ENCODE measurements at regions not wholly inside any gene's neighbourhood (a gene's known extent, or its start where the extent isn't known, plus 50 kb on each side); places are given as distances from the start of the nearest gene placed in this dataset.

DNA sequence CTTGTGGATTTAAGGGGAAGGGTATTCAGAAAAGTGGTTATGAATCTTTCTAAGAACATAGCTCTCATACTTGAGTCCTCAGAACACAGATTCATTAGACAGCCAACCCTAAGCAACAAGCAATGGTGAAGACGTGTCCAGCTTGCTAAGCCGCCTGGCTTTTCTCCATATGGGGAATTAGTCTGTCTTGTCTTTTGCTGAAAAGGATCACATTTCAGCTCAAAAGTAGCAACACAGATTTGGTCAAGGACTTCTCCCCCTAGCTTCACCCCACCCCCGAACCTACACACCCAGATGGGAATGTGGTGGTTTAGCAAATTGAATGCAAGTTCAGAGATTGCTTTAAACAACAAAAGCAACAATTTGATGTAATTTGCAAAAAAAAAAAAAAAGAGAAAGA, 103.3 kb upstream of the RASGEF1B start:
- DNase-seq = no peak

DNA sequence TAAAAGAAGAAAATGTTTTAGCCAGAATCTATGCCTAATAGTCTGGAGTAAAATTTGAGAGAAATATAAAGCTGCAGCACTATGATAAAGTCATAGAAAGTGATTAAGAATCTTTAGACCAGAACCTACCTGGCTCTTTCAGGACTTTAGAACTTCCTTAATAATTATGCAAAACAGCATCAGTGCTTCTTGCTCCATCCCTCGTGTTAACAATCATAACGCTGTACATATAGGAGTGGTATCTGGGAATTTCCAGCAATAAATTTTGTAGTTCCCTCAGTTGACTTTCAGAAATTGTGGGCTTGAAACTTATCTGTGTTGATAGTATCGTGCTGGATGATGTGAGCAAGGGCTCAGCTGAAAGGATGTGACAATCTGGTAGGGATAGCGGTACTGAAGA, 102.1 kb upstream of the RASGEF1B start:
- no peak for DNase-seq

DNA sequence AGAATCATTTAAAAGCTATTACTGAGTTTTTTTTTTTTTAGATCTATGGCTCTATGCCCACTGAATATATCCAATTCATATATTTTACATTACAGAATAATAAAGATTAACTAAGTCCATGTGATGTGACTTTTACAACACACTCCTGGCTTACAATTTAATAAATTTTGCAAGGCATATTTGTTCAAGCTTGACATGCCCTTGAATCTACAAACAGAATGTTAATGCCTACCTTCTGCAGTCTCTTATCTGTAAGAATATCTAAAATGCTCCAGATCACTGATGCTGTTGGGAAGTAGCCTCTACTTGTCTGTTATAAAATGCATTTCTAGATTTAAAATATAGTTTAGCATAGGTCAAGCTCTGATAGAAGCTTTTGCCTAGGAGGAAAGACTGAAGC, 100.7 kb upstream of the RASGEF1B start:
- DNase-seq = no peak

DNA sequence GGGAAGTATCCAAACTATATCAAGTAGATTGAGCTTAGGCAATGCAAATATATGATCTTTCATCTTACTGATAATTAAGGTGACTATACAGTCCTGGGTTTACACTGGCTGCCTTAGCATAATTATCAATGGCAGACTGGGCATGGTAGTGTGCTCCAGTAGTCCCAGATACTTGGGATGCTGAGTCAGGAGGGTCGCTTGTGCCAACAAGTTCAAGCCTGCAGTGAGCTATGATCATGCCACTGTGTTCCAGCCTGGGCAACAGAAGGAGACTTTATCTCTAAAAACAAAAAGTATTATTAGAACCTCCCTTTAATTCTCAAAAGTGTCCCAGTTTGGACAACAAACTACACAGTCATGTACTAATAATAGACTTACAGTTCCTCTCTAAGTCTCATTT, 99.4 kb upstream of the RASGEF1B start:
- no peak for DNase-seq

DNA sequence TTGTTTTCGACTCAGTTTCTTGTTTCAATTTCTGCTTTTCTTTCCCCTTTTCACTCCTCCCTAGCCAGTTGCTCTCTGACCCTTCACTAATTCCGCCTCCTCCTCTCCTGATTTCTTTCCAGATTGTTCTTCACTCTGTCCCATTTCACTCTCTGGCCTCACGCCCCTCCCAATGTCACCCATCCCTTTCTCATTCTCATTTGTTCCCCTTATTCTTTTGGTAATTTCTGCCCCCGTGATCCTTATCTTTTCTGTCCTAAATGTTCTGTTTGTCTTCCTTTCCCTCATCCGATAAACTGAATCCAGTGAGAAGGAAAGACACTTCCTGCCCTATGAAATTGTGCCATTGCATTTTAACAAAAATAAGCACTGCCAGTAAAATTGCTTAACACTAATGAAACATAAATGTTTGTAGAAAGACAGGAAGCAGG, 94.5 kb upstream of the RASGEF1B start:
- no peak for DNase-seq

DNA sequence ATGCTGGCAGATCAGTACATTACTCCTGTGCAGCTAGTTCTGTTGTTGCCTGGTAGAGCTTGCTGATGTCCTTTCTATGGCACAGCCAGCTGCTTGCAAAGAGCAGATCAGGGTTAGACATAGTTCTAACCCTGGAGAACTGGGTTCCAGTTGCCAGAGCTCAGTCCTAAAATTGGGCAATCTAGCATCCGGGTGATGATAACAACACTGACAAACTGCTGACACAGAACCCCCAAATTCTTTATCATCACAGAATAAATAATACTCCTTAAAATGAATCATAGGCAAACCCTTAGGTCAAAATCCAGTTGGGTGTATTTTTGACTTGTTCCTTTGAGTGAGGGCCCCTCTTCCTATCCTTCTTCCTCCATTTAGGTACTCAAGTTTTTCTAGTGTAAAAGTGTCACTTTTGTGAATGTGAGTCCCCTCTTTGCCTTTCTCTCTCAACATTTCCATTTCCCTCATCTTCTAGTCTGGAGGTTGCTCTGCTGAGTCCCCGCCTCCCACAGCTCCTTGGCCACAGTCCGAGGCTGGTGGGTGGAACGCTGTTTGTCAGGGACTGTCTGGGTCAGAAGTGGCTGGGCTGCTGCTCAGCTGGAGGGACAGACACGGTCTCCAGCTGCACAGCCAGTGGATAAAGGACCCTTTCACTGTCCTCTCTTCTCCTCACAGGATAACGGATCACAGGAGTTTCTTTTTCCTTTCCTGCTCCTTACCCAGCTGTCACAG, 93.6 kb upstream of the RASGEF1B start:
- no peak for DNase-seq

DNA sequence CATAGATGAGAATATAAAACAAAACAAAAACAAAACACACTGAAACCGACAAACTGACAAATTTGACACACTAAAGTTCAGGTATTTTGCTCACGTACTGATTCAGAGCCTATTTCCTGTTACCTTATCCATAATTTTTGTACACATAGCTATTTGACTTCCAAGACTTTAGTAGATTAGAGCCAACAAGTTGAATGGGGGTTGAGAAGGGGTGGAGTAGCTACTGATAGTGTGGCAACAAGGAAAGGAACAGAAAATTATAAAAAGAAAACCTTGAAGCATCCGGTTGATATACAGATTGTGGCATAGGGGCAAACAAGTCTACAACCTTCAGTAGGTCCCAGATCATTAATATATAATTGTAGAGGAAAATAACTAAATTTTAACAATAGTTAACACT, 92.3 kb upstream of the RASGEF1B start:
- no peak for DNase-seq

DNA sequence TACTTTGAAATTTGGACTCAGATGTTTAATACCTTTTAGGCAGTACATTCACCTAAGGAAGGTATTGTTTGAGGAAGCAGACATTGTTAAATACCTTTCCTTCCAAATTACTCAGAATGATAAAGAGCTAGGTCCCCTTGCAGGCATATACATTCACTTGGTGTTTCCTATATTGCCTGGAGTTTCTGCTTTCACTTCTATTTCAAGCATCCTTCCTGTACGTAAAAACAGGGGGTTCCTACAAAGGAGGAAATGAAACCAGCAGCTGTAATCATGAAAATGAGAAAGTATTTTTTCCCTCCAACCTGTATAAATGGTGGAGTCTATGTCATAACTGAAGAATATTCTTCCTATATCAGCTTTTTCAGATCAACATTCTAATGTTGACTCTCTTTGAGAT, 90.4 kb upstream of the RASGEF1B start:
- DNase-seq = no peak

DNA sequence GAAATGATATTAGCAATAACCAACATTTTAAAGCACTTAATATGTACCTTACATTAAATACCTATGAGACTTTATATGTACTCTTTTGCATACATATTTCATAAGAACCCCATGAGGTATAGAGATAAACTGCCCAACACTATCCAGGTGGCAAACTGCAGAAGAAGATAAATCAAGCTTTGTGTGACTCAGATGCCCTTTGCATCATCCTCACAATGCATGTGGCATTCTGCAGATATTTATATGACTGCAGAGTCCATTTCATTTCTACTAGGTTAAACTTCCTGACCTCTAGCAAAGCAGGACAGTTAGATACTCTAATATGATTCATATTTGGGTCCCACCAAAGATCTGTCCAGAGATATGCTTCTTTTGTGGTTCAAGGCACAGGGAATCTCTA, 85.6 kb upstream of the RASGEF1B start:
- no peak for DNase-seq

DNA sequence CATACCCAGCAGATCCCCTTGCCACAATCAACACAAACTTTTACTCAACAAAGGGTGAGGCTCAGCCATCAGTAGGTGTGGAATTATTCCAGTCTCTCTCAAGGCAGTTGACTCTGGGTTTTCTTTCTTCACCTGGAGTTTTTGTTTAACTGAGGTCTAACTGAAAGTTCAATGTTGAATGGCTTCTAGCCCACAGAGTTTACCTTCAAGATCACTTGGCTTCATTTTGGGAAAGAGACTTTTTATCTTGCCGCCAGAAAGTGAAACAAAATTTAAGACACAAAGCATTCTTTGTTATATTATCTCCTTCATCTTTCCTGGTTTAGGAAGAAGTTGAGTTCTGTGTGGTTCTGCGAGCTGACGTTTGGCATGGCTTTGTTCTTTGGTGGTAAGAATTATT, 83.8 kb upstream of the RASGEF1B start:
- DNase-seq = no peak

DNA sequence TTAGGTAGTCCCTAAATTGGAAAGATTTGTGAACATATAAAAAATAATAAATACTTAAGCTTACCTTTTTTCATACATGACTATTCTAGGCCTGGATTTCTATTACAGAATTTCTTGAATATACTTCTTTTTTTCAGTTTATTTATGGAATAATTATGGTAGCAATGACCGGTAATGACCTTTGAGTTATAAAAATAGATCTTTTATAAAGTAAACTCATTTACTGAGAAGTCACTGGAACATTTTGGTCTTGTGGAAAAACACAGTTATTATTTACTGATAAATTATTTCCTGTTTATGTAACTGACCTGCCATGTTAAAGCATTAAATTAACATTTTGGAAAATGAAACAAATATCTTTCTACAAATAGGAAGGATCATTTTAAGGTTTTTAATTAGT, 80.4 kb upstream of the RASGEF1B start:
- DNase-seq = no peak

DNA sequence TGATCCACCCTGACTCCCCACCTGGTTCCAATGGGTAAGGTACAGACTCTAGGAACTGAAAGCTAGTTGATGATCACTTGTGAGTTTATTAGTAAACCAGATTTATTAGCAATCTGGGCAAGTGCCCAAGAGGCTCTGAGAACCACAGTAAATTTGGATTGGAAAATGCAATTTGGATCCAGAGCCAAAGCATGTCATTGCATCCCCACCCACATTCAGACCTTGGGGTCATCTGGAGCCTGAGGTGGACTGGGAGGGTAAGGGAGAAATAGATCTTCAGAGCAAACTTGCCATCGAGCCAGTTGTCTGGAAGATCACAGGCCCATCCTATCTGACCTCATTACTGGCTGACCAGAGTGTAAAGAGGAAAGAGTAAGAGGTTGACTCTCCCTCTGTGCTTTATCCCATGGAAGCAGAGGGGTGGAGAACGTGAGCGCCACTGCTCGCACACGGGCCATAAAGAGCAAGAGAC, 78.7 kb upstream of the RASGEF1B start:
- DNase-seq = no peak

DNA sequence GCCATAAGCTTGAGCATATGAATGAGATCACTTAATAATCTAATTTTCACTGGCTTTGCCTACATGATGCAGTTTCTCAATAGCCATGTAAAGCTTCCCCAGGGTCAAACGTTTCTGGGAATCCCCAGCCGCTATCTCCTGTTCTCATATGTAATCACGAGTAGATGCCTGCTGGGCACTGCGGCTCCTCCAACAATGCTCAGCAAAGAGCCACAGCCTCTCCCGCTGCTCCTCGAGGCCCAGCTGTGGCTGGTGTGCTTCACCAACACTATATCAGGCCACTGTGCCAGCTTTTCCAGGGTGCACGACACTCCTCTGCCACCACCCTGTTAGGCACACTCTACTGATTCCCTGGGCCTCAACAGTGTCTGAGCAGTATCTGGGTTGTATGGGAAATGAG, 78.3 kb upstream of the RASGEF1B start:
- no peak for DNase-seq

DNA sequence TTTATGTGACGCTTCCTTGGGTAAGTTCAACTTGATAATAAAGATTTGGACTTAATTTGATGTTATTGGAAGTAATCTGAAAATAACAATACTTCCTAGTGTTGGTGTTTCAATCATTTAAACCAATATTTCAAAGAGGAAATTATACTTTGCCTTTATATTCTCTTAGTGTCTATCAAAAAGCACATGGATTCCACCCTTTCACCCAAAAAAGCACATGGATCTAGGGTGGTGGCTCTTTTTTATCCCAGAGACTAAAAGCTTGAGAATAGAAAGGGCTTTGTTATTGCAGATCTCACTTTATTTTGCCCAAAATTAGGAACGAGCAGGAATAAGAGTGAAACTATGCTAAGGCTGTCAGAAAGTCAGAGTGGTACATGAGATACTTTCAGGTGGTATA, 75.1 kb upstream of the RASGEF1B start:
- DNase-seq = no peak

DNA sequence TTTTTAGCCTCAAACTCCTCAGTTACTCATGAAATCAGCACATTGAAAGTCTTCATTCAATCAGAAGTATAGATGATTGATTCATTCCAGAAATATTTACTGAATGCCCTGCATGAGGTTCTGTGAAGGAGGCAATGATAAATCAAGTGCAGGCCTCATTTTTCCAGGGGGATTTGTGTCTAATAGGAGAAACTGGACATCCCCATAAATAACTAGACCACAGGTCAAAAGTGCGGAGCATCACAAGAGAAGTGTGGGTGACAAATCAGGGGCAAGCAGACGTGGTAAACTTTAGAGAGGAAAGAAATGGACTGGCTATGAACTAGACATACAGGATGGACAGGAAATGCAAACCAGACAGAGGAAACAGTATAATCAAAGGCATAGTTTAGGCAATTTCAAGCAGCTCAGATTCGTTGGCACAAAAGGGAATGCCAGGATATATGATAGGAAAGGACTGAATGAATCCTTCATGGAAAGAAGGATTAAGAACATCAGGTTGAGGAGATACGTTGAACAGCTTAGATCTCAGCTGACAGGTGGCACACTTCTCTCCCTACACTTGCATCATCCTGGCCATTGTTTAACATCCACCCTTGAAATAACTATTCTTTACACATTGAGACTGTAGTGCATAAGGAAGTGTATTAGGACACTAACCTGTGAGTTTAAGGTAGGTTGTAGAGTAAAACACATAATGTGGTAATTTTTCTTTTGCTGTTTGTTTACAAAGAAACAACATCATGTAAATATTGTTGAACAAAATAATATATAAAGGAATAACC, 69.6 kb upstream of the RASGEF1B start:
- no peak for DNase-seq

DNA sequence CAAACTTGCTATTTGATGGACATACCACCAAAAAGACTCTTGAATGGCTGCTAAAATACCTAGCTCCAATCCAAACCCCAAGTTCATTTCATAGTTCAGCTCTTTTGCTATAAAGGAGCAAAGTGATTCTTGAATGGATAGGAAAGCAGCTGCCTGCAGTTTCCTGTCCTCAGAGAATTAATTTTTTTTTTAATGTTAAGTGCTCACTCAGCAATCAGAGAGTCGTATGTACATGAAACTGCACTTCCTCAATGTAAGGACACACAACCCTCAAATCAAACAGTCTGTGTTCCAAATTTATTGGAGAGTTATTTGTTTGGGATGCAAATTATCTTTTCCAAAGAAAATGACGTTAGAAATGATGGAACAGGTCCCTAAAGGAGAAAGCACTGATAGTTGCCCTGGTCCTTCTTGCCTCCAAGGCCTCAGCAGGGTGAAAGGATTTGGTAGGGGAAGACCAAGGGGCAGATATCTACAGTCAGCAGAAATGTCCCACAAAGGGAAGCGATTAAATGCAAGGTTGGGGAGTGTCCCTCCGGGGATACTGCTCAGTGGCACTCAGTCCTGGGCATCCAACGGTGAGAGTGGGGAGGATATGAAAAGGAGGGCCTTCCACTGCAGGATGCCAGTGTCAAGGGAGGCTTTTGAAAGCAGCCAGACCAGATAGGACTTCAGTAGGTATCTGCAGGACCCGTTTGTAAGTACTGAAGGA, 67.2 kb upstream of the RASGEF1B start:
- no peak for DNase-seq

DNA sequence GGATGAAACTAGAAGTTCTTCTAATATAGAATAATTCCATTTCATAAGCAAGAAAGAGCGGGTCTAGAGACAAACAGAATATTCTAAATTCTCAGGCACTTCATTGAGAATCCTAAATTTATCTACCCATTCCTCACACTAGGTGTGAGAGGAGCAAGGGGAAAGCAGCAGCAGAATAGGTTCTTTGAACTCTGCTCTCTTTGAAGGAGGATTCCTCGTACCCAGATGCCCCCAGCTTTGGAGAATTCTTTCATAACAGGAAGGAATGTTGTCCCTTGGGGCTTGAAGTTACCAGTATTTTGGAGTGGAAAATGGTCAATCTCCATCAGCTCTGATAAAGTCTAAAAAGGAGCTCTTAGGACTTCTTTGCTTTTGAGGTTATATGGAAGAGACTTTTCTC, 59.7 kb upstream of the RASGEF1B start:
- DNase-seq = no peak

DNA sequence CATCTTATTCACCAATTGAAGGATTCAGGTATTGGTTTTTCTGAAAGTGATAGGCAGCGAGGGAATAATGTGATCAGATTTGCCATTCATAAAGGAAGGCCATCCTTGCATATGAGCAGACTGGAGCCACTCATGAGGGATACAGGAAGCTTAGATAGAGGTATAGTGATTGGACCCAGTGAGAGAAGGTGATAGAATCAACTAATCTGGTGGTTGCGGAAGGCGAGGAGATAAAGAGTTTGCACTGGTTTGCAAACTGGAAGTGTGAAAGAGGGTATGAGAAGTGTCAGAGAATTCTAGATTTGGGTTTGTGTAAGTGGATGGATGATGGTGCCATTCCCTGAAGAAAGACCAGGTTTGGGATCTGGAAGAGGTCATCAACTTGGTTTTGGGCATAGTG, 57.3 kb upstream of the RASGEF1B start:
- DNase-seq = no peak

DNA sequence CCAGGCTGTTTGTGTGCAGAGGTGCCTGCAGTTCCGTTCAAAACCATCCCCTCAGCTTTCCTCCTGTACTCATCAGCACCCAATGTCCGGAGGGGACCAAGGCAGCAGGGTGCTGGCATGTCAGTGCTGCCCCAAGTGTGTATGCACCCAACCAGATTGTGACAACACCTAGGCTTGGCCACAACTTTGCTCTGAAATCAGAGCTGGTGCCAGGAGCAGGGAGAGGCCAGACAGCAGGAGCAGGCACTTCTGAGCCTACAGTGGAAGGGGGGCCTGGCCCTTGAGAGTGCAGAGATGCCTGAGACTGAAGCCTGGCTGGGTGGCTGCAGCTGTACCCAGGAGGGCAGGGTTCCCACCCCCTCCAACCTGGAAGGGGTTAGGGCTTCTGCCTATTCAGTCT, 56.5 kb upstream of the RASGEF1B start:
- DNase-seq = no peak

DNA sequence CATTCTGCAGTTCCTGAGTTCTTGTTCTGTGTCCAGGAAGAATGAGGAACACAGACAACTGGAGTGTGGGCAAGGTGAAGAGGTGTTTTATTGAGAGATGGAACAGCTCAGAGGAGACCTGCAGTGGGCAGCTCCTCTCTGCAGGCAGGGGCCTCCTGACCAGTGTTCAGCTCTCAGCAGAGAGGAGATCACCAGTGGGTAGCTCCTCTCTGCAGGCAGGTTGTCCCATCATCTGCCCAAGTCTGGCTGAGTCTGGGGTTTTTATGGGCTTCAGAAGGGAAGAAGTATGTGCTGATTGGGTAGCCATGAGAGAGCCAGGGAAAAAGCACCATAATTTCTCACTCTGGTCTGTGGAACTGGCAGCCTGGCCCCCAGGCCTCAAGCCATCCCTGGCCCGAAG, 56.0 kb upstream of the RASGEF1B start:
- no peak for DNase-seq

DNA sequence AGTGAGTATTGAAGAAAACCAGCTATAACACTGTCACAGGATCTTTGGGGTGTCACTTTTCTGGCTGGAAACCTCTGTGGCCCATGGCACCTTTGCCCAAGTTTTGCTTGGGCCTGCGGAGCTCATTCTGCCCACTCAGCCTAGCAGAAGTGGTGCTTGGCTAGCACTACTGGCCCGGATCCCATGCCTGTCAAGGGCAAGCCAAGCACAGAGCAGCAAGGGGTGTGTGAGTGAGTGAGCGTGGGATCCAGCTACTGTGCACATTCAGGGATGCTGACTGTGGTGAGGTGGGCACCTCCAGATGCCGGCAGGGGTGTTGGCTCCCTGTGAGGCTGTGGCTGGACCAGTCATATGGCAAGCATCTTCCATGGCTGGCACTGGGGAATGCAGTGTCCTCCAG, 55.4 kb upstream of the RASGEF1B start:
- DNase-seq = no peak

DNA sequence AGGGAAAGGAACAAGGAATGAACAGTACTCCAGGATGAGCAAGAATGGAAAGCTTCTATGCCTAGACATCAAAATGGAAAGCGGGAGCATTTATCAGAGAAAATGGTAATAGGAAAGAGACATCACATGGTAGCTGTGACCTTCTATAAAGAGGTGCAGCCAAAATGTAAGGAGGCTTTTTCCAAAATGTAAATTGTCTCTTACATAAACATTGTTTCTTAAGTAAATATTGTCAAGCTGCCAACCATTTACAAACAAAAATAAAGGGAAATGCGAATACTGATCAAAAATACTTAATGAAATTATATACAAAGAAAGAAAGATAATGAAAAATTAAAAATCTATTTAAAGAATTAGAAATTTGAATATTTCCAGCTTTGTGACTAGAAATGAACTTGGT, 55.0 kb upstream of the RASGEF1B start:
- no peak for DNase-seq

DNA sequence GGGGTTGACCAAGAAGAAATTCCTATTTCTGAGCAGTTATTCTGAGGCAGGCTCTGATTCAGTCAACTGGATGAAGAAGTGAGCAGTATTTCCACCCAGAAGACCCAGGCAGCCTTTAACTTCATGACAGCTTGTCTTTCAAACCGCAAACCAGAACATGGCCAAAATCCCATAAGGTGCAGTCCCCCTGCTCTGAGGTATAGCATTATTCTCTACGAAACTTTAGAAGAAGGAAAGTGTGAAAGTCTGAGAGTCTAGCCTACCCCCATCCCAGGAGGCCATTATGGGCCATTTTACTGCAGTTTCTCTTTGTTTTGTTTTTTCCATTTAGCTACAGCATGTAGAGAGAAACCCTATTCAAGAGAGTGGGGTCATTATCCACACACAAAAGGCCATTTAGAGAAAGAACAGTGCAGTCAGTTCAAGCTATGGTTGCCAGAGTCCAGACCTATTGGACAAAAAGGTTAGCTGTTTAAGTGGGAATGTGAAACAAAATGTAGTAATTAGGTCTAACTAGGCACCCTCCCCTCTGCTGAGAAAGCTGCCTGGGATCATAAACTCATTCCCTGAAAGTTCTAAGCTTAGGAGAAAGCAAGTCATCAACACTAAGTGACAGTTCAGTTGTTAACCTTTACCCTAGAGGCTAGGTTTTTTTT, 52.1 kb upstream of the RASGEF1B start:
- DNase-seq = no peak
